GM19395 (cell line): ENCODE measurements at regions not wholly inside any gene's neighbourhood (a gene's known extent, or its start where the extent isn't known, plus 50 kb on each side); places are given as distances from the start of the nearest gene placed in this dataset.
"Not testable (repeated sequence)": the region's sequence is repeated elsewhere in the genome, so short reads cannot be mapped to it uniquely, and the experiment has no call there.

Experiments used
- ATAC-seq: cut with Tn5 transposase; IDR thresholded peaks from one replicate; pipeline ENCODE4 v1.9.1; 2021; ENCODE audit warnings: mild to moderate bottlenecking, moderate library complexity; ENCODE audit not compliant: unreplicated experiment

DNA sequence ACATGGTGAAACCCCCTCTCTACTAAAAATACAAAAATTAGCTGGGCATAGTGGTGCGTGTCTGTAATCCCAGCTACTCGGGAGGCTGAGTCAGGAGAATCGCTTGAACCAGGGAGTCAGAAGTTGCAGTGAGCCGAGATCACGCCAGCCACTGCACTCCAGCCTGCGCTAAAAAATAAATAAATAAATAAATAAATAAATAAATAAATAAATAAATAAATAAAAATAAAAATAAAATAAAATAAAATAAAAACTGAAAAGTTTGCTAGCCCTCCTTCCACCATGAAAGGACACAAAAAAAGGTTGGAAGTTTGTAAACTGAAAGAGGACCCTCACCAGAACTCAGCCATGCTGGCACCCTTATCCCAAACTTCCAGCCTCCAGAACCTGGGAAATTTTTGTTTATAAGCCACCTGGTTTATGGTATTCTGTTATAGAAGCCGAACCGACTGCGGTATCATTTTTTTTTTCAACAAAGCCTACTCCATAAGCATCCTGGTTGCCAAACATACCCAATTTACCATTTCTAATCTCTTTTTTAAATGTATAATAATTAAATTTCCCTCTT lies 448.2 kb downstream of the SEMA3D start:
- ATAC-seq: no peak

DNA sequence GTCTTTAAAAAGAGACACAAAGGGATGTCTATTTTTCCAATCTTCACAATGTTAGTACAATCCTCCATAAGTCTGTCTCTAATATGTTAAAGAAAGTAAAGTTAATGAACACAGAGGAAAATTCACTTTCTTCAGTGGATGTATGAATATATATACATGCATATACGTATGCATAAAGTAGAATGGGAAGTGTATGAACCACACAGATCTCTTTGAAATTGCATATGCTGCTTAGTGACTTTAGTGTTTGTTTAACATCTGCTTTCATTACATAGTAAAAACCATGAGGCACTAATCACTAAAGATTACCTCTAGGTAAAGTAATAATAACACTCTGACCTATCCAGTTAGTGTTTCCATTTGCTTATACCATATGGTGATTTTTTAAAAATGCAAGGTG lies 451.2 kb downstream of the SEMA3D start:
- ATAC-seq: no peak

DNA sequence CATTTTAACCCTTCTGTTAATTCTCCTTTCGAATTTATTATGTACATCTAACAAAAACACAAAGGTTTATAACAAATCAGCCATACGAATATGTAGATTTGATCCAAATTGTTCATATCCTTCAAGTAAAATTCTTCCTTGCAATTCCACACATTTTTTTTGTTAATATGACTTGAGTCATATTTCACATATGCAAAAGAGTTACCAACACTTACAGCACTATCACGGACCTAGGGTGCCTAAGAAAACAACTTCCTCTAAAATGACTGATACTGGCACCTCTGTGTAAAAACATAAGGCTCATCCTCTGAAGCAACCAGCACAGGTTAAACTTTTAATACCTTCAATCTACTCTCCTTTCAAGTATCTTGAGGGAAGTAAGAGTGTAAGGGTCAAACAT lies 451.8 kb downstream of the SEMA3D start:
- ATAC-seq: no peak

DNA sequence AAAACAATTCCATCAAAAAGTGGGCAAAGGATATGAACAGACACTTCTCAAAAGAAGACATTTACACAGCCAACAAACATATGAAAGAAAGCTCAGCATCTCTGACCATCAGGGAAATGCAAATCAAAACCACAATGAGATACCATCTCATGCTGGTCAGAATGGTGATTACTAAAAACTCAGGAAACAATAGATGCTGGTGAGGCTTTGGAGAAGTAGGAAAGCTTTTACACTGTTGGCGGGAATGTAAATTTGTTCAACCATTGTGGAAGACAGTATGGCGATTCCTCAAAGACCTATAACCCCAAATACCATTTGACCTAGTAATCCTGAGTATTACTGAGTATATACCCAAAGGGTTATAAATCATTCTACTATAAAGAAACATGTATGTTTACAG lies 452.9 kb downstream of the SEMA3D start:
- not testable (repeated sequence) for ATAC-seq

DNA sequence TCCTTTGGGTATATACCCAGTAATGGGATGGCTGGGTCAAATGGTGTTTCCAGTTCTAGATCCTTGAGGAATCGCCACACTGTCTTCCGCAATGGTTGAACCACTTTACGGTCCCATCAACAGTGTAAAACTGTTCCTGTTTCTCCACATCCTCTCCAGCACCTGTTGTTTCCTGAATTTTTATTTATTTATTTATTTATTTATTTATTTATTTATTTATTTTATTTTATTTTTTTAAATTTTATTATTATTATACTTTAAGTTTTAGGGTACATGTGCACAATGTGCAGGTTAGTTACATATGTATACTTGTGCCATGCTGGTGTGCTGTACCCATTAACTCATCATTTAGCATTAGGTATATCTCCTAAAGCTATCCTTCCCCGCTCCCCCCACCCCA lies 456.0 kb downstream of the SEMA3D start:
- not testable (repeated sequence) for ATAC-seq

DNA sequence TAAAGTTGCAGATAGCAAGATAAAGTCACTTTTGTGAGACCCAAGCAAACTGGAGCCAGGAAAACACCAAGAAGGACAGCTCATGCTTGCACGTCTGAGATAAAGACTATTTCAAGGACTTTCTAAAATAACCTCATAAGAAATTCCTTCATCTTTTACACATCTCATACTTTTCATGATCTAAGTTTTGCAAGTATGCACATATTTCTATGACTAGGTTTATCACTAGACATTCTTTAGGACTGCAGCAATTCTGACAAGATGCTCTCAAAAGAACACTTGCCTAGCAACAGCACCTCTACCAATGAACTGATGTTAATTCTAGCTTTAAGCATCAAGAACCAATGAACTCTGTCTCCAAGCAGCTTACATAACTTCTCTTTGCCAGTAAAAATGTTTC lies 457.6 kb downstream of the SEMA3D start:
- no peak for ATAC-seq

DNA sequence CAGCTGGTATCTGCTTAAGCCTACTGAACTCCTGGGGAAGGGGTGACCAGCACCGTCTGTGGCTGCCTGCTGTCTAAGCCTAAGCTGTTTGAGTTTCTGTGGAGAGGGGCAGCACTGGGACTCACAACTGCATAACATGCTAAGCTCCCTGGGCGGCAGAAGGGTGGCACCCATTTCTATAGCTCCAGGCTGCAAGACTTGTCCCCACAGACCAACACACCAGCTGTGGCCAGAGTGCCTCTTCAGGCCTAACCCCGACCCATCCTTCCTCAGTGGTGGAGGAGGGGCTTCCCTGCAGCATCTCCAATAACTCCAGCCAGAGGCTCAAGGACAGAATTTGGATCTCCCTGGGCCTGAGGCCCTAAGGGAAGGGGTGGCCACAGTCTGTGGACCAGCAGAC lies 464.1 kb downstream of the SEMA3D start:
- no peak for ATAC-seq

DNA sequence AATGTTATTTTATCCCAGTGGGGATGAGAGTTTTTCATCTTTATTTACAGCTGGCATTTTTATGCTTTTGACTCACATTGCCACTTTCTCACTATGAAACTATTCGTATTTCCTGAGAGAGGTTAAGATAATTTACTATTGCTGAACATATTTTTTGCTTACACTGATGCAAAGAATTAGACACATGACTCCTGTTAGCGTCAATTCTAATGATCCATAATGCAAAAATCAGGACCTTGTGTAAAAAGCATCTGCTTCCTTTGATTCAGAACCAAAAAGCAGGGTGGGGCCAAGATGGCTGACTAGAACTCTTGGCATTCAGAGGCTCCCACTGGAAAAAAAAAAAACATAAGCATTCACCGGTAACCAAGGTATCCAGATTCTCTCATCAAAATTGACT lies 464.8 kb downstream of the SEMA3D start:
- ATAC-seq: no peak

DNA sequence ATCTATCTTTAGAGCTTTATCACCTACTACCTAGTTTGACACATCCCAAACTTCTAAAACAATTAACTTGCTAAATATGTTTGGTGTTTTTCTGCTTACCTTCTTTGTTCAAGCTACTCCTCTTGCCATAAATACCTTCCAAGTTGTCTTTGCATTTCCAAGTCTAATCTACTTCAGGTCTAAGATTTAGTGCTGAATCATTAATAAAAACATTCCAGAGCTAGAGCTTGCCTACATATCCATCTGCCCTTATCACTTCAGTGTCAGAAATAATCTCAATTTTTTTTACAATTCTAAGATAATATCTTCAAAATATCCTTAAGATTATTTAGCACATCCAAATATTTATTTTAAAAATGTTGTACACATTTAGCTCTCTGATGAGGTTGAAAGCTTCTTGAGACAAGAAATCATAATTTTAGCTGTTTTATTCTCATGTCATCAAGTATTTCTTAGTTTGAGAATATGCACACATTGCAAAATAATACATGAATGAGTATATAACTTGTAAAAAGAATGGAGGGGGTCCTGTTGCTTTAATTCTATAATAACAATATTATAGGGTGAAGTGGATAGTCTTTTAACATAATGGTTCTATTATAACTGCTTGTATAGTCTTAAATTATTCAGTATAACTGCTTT lies 466.3 kb downstream of the SEMA3D start:
- no peak for ATAC-seq

DNA sequence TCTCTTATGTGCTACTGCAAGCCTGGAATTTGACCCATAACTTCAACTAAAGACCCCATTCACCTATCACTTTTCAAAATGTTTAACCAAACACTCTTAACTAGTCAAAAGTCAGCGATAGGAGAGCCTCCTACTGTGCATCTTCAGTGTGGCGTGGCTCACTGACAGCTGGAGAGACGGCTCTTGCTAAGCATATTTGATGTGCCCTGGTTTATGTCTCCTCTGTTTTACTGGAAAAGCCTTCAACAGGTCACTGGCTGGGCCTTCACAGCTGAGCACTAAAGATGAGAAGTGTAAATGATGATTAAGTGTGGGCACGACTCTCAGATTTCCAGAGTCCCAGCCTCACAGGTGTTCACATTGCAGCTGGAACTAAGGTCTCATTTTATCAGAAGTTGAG lies 472.1 kb downstream of the SEMA3D start:
- no peak for ATAC-seq

DNA sequence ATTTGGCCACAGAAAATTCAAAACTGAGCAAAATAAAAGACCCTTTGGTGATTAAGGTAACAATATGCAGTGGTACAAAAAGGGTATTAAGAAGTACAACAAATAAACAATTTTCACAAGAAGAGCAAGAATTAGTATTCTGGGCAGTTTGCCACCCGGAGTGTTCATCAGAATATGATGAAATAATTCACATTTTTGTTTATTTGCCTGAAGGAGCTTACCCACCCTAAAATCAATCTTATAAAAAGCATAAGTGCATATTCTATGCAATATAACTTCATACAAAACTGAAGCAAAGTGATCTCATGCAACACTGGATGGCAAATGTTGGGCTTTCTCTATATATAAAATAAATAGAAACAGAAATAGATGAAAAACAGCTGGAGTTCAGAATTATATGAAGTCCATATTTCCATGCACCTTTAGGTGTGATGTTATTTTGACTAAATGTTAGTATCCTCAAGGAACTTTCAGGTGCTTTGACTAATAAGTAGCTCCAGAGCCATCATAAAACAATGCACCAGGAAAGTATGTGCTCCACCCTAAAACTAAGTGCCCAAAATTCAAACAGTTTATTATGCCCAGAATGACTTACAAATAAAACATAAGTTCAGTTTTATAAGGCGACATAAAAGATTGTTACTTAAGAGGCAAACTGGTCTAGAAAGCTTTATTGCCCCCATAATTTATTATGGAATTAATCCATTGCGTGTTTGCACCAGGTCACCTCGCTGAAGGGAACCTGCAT lies 474.3 kb downstream of the SEMA3D start:
- no peak for ATAC-seq

DNA sequence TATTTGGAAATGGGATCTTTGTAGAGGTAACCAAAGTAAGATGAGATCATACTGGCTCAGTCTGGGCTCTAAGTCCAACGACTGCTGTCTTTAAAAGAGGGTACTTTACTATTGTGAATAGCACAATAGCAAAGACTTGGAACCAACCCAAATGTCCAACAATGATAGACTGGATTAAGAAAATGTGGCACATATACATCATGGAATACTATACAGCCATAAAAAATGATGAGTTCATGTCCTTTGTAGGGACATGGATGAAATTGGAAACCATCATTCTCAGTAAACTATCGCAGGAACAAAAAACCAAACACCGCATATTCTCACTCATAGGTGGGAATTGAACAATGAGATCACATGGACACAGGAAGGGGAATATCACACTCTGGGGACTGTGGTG lies 476.3 kb downstream of the SEMA3D start:
- ATAC-seq: not testable (repeated sequence)

DNA sequence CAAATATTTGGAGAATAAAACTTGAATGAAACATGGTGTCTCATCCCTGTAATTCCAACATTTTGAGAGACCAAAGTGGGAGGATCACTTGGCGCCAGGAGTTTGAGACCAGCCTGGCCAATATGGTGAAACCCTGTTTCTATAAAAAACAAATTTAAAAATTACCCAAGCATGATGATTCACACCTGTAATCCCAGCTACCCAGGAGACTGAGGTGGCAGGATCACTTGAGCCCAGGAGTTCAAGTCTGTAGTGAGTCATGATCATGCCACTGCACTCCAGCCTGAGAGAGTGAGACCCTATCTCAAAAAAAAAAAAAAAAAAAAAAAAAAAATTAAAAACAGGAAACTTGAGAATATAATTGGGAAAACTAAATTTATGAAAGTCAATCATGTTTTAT lies 481.1 kb downstream of the SEMA3D start:
- no peak for ATAC-seq

DNA sequence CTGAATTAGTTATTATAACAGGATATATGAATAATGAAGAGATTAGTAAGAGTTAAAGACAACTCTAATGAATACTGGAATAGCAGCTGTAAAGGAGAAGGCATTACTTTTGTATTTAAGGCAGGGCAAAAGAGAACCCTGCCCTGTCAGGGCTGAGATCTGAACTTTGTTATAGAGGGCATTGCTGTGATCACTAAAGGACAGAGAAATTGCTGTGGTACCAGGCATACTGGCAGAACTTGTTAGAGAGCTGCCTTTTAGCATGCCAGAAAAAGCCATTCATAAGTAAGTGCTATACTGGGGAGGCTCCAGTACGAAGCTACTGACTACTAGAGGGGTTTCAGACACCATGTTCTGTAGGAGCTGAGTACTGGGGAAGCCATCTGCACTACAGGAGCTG lies 481.8 kb downstream of the SEMA3D start:
- ATAC-seq: no peak

DNA sequence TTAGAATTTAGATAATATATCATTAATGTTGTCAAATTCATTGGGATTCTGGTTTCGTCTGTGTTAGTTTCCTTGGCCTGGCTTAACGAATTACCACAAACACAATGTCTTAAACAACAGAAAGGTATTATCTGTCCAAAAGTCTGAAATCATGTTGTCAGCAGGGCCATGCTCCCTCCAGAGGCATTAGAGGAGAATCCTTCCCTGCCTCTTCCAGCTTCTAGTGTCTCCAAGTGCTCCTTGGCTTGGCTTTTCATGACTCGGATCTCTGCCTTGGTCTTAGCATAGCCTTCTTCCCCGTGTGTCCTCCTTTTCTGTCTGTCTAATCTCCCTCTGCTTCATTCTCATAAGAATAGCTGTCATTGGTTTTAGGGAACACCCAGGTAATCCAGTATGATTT lies 482.5 kb downstream of the SEMA3D start:
- no peak for ATAC-seq

DNA sequence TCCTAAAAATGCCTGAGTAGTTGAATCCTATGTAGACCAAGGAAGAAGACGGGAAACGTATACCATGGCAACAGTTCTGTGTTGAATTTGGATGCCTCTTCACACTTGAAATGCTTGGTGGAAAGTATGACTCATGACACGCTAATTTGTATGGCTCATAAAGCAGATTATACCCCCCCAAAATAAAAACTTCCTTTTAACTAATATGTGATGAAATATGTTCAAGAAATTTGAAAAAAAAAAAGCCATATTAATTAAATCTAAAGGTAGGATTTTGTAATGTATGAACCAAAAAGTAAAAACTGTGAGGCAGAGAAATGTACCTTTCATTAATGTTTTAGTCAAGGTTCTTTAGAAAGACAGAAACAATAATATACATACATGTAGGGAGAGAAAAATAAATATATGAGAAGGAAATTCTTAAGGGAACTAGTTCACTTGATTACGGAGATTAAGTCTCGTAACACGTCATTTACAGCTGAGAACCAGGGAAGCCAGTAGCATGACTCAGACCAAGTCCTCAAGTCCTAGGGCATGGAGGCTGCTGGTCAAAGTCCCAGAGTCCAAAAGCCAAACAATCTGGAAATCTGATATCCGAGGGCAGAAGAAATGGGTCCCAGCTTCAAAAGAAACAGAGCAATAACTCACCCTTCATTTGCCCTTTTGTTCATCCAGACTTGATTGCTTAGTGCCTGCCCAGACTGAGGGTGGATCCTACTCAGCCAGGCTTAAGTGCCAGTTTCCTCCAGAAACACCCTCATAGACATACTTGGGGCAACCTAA lies 485.1 kb downstream of the SEMA3D start:
- ATAC-seq: no peak

DNA sequence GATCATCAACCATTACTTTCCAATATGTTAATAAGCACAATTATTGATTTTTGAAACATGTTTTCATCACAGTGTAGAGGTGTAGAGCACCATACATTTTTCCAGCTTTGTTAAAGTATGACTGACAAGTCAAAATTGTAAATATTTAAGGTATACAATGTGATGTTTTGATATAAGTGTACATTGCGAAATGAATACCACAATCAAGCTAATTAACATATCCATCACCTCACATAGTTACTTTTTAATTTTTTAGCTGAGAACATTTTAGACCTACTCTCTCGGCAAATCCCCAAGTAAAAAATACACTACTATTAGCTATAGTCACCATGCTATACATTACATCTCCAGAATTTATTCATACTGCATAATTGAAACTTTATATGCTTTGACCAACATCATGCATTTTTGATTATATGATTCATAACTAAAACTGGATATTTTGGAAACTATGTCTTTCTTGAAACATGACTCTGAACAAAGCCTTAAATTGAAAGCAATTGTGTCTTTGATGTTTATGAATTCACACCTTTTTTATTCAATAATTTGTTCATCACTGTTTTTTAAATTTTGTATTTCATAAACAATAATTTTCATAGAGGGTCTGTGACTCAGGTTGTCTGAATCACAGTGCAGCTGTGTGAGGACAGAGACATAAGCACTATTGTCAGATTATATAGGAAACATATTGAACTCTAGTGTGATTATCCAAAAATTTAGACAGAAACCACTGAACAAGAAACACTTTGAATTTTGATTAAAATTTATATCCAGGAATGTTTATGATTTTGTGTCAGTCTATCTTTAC lies 486.1 kb downstream of the SEMA3D start:
- no peak for ATAC-seq

DNA sequence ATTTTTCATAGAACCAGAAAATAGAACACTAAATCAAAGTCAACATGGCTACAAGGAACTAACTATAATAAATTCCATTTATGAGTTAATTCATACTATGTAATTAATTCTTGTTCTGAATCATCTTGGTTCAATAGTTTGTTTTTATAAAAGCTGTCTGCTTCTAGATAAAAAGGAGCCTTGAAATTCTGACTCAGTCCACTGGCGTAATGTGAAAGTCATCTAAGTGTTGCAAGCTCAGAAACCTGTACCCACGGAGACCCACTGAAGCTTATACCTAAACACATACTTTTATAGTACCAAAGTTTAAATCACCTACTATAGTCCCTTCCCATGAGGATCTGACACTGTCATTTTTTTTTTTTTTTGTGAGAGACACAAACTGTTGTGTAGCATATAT lies 489.4 kb downstream of the SEMA3D start:
- no peak for ATAC-seq

DNA sequence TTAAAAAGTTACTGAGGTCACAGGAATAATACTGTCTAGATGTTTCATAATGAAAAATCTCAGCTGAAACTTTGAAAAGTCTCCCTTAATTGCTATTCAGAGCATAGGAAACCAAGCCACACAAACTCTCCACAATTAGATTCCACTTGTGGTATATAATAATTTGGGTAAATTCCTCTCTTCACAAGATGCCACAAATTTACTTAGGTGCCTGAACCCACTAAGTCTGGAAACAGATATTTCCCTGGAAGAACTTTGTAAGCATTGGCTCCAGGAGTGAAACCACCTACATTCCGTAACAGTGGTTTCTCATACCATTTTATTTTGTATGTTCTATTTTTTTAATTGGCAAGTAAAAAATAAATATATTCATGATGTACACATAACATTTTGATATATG lies 493.4 kb downstream of the SEMA3D start:
- no peak for ATAC-seq

DNA sequence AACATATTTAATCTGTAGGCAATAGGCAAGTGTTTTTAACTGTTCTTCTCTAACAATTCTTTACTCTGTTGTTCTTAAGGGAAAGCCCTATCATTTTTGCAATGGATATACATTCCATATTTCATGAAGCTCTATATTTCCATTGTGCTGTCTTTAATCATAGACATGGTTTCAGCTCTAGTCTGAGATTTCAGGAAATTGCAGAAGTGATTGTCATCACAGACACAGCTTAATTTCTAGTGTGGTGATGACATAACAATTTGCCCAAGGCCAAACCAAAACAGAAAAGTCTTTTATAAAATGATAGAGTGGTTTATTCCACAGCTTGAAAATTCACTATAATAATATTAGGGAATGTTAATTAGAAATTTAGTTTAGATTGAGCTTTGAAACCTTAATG lies 494.1 kb upstream of the SEMA3A start:
- no peak for ATAC-seq

DNA sequence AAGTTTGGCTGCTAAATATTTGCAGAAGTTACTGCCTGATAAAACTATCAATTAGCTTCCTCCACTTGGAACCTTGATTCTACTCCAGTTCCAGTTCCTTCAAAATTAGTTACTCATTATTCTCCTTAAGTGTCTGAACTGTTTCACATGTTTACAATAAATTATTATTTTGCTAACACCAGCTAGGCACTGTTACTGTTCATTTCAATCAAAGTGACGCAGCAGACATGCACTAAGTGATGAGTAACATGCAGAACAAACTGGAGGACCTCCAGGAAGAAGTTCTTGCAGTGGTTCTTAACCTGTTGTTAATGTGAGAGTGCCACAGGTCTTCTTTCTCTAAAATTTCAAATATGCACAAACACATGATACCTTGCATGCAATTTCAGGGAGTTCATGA lies 491.8 kb upstream of the SEMA3A start:
- ATAC-seq: no peak
